Fibroblast of lung (primary cell): ENCODE measurements at regions not wholly inside any gene's neighbourhood (a gene's known extent, or its start where the extent isn't known, plus 50 kb on each side); places are given as distances from the start of the nearest gene placed in this dataset.

Source experiments
- EZH2 ChIP-seq: IDR thresholded peaks from 2 replicates; pipeline ENCODE4 v1.5.1; 2012; ENCODE audit warnings: low read length, control low read depth, mild to moderate bottlenecking; ENCODE audit errors: missing control alignments
- TF ChIP-seq, protein P1 (sequence below), 2 donors: IDR thresholded peaks in 1 of 2; conservative IDR thresholded peaks in 1 of 2; 1 replicate in 1 of 2; 2 replicates in 1 of 2; pipeline ENCODE4 v1.5.1; 2011 to 2012; ENCODE audit warnings: low read length in 2 of 2, control low read depth in 1 of 2, inconsistent platforms in 1 of 2, low read depth in 1 of 2, mild to moderate bottlenecking in 1 of 2

GRCh38 chr1:234985007-234985370, 143.6 kb downstream of the TOMM20 start:
- TF ChIP-seq, protein P1, sequence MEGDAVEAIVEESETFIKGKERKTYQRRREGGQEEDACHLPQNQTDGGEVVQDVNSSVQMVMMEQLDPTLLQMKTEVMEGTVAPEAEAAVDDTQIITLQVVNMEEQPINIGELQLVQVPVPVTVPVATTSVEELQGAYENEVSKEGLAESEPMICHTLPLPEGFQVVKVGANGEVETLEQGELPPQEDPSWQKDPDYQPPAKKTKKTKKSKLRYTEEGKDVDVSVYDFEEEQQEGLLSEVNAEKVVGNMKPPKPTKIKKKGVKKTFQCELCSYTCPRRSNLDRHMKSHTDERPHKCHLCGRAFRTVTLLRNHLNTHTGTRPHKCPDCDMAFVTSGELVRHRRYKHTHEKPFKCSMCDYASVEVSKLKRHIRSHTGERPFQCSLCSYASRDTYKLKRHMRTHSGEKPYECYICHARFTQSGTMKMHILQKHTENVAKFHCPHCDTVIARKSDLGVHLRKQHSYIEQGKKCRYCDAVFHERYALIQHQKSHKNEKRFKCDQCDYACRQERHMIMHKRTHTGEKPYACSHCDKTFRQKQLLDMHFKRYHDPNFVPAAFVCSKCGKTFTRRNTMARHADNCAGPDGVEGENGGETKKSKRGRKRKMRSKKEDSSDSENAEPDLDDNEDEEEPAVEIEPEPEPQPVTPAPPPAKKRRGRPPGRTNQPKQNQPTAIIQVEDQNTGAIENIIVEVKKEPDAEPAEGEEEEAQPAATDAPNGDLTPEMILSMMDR (conservative IDR thresholded peaks at IDR 0.05 in 1 of 2, IDR thresholded peaks at IDR 0.05 in 1 of 2; ENCODE audit: low read depth in 1 of 2, low read length in 2 of 2) = no peak
- no peak for TF ChIP-seq EZH2
